Heart left ventricle (tissue), 16 donors: ENCODE measurements at regions not wholly inside any gene's neighbourhood (a gene's known extent, or its start where the extent isn't known, plus 50 kb on each side); places are given as distances from the start of the nearest gene placed in this dataset.

Source experiments
- ATAC-seq, 4 donors: fragments of 200-7000 bp; cut with Tn5 transposase; one replicate each; pipeline ENCODE4 v1.9.1; 2020 to 2022; ENCODE audit warnings: moderate library complexity in 4 of 4, mild to moderate bottlenecking in 3 of 4, moderate number of reproducible peaks in 1 of 4
- DNase-seq, 5 donors: peaks; one replicate each; pipeline ENCODE4 v3.0.0-alpha.2; 2020
- H3K27ac ChIP-seq, 12 donors: fragments of 200-600 bp; sonication (generic) in 4 of 12; one replicate each; pipeline versions ENCODE4 v1.5.0 to v1.8.0; 2016 to 2022; ENCODE audit warnings: mild to moderate bottlenecking in 2 of 12
- H3K27me3 ChIP-seq, 9 donors: fragments of 200-600 bp; sonication (generic) in 2 of 9; one replicate each; pipeline versions ENCODE4 v1.5.1 to v1.8.0; 2016 to 2022; ENCODE audit warnings: mild to moderate bottlenecking in 3 of 9
- H3K36me3 ChIP-seq, 9 donors: fragments of 200-600 bp; sonication (generic) in 2 of 9; one replicate each; pipeline versions ENCODE4 v1.5.0 to v1.8.0; 2018 to 2022; ENCODE audit warnings: mild to moderate bottlenecking in 2 of 9
- H3K4me1 ChIP-seq, 12 donors: fragments of 200-600 bp; sonication (generic) in 4 of 12; one replicate each; pipeline versions ENCODE4 v1.5.0 to v1.8.0; 2016 to 2022; ENCODE audit warnings: mild to moderate bottlenecking in 3 of 12
- H3K4me3 ChIP-seq, 12 donors: fragments of 200-600 bp; sonication (generic) in 4 of 12; one replicate each; pipeline versions ENCODE4 v1.5.0 to v1.8.0; 2017 to 2022; ENCODE audit warnings: mild to moderate bottlenecking in 9 of 12, moderate library complexity in 4 of 12
- H3K9me3 ChIP-seq, 12 donors: fragments of 200-600 bp; sonication (generic) in 4 of 12; one replicate each; pipeline versions ENCODE4 v1.5.0 to v1.8.0; 2016 to 2022; ENCODE audit warnings: mild to moderate bottlenecking in 1 of 12
- POLR2A ChIP-seq, 2 donors: fragments of 450-650 bp; IDR thresholded peaks; one replicate each; pipeline ENCODE4 v1.6.1; 2017; ENCODE audit warnings: antibody characterized with exemption in 2 of 2, mild to moderate bottlenecking in 2 of 2, moderate library complexity in 2 of 2
- WGBS, 4 donors: extraction: QIAGEN DNeasy Blood & Tissue Kit in 2 of 4; methylation state at CpG; one replicate each; pipeline versions ENCODE4 v1.1.5 to v1.1.7; 2013 to 2018; 5-methylcytosine and 5-hydroxymethylcytosine counted together
- intact Hi-C, 10 donors: fragments of 100-400 bp; cut with DNase I; formaldehyde crosslinking; loops; one replicate each; pipeline versions ENCODE4 v1.11.1 to v1.14.2; 2022
- TF ChIP-seq, protein P1 (sequence below), 12 donors: fragments of 200-600 bp; sonication (generic) in 4 of 12; IDR thresholded peaks; one replicate each; pipeline versions ENCODE4 v1.5.0 to v1.8.0; 2018 to 2022; ENCODE audit warnings: antibody characterized with exemption in 12 of 12, mild to moderate bottlenecking in 5 of 12
- donor health status: ischemic (EF 13 %, LVEDD 7.1; RV severe dilation, severe dysfunction).
- donor health status: healthy with polysubstance abuse.
- donor health status: DM: no; HTN: yes; CAD: no.
- donor health status: DM: no; HTN: no; CAD: no.
- donor health status: ischemic (EF 25% LVEDD 6.9; RV normal size, moderate dysfunction).
- donor health status: ischemic (EF 25% LVEDD 5.7; RV mildly dilated, moderate dysfunction).
- donor health status: healthy.
- donor health status: DM: yes; HTN: yes; CAD: no.
- donor health status: ischemic (EF 35%, LVEDD 5.7; RV mildly dilated, moderate dysfunction).
- donor health status: nonischemic (EF 11% LVEDD 7.7; RV severe dilation, severe dysfunction).
- donor health status: DM: yes; HTN: yes; CAD: no.
- donor health status: PGD.
- donor health status: ischemic (EF 29% LVEDD 5.4; RV normal size, mild dysfunction).
- donor health status: nonischemic (EF 23%, LVEDD 6.1; RV moderate dilation, normal function).

DNA sequence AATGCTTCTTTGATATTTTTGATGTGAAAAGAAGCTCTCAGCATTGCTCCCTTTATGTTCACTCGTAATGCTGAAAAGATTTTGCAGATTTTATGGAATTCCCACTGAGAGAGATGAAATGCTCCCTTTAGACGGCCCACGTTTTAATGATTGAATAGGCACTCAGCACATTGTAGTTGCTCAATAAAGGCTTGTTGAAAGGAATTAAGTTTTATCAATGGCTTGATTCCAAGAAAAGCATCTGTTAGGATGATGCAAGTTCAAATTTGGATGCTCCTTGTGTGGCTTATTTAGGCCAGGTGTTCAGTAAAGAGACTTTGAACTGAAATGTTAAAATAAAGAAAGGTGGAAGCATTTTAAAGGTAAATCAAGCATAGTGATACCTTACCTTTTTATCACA lies 725.1 kb downstream of the EPHA4 start:
- intact Hi-C loops, result no loop called here
- Histone ChIP-seq H3K9me3 (no peaks in the 10 kb centered on the region), H3K27me3 (no peaks in the 10 kb centered on the region), H3K4me3 (no peak overlapping the region), H3K27ac (no peak overlapping the region), H3K36me3 (no peaks in the 10 kb centered on the region), H3K4me1 (no peaks in the 10 kb centered on the region)
- no peak for TF ChIP-seq POLR2A (IDR thresholded peaks at IDR 0.05)
- TF ChIP-seq, protein P1, sequence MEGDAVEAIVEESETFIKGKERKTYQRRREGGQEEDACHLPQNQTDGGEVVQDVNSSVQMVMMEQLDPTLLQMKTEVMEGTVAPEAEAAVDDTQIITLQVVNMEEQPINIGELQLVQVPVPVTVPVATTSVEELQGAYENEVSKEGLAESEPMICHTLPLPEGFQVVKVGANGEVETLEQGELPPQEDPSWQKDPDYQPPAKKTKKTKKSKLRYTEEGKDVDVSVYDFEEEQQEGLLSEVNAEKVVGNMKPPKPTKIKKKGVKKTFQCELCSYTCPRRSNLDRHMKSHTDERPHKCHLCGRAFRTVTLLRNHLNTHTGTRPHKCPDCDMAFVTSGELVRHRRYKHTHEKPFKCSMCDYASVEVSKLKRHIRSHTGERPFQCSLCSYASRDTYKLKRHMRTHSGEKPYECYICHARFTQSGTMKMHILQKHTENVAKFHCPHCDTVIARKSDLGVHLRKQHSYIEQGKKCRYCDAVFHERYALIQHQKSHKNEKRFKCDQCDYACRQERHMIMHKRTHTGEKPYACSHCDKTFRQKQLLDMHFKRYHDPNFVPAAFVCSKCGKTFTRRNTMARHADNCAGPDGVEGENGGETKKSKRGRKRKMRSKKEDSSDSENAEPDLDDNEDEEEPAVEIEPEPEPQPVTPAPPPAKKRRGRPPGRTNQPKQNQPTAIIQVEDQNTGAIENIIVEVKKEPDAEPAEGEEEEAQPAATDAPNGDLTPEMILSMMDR (IDR thresholded peaks at IDR 0.05), result no peak
- WGBS, 4 donors, result 72 to 88% (median 76%) methylated on average over 3 of the region's 3 CpGs
- no peak for ATAC-seq
- no peak for DNase-seq

DNA sequence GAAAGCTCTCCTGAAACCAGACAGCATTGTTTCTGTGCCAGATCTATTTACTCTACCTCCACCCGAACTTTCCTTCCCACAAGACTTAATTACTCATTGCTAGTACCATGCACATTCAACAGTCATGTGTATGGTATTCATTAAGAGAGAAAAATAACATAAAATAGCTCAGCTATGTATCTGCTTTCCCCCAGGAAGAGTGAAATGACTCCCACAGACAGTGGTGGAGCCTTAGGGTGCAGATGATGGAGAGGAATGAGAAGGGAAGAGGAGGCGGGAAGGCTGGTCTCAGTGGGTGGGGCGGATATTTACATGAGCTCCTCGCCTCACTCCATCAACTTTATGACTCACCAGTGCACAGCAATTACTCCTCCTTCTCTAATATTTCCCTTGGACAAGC lies 724.5 kb downstream of the EPHA4 start:
- no peaks in the 10 kb centered on the region for H3K4me1 ChIP-seq
- no peak for TF ChIP-seq POLR2A (IDR thresholded peaks at IDR 0.05)
- TF ChIP-seq, protein P1 (IDR thresholded peaks at IDR 0.05), result no peak

DNA sequence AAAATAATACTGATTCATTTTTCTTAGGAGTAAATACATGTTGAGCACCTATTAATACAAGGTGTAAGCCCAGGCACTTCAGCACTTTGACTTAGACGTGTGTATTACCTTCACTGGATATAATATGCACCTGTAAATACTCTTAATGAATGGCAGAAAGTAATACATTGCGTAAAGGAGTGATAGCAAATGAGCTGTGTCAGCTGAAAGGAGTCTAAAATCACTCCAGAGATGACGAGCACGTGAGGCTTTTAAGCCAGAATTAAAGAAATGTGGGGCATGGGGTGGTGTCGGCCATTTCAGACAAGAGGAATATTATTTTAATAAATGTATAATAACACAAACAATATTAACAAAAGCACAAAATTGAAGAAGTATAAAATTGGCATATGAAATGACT lies 722.7 kb downstream of the EPHA4 start:
- H3K36me3 ChIP-seq, result no peaks in the 10 kb centered on the region
- H3K27me3 ChIP-seq, result no peaks in the 10 kb centered on the region
- H3K27ac ChIP-seq, result no peak overlapping the region
- WGBS, 4 donors, result 92 to 97% (median 95%) methylated on average over 5 of the region's 5 CpGs
- ATAC-seq (no peak), DNase-seq (no peak)
- no peak for TF ChIP-seq POLR2A (IDR thresholded peaks at IDR 0.05)
- TF ChIP-seq, protein P1 (IDR thresholded peaks at IDR 0.05), result no peak
- H3K9me3 ChIP-seq, result no peaks in the 10 kb centered on the region
- no peaks in the 10 kb centered on the region for H3K4me1 ChIP-seq
- intact Hi-C loops, result no loop called here
- no peak overlapping the region for H3K4me3 ChIP-seq

More for the DNA sequence above, 724.5 kb downstream of the EPHA4 start:
- DNase-seq, result no peak
- 72 to 90% (median 79%) methylated on average over 4 of the region's 4 CpGs for WGBS, 4 donors
- no peaks in the 10 kb centered on the region for H3K36me3 ChIP-seq
- no peak overlapping the region for H3K4me3 ChIP-seq
- intact Hi-C loops, result no loop called here
- H3K9me3 ChIP-seq, result no peaks in the 10 kb centered on the region
- ATAC-seq, result peak in 1 of 4 donors; percentile 52
- no peak overlapping the region for H3K27ac ChIP-seq
- no peaks in the 10 kb centered on the region for H3K27me3 ChIP-seq

DNA sequence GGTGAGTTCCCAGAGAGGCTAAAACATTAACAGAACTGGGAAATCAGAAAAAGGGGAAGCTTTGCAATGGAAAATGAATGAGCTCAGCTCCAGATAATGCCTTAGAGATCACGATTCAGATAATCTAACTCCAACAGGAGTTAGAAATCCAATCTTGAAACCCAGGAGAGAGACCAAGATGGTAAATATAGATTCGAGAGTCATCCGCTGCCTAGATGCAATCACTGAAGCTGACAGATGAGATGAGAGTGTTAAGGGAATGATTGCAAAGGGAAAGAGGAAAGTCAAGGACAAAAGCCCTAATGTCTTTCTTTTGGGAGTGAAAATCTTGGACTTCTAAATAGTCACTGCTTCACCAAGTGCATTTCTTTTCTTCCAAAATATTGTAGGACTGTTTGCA lies 722.0 kb downstream of the EPHA4 start:
- H3K9me3 ChIP-seq, result no peaks in the 10 kb centered on the region
- 79 to 85% (median 82%) methylated on average over 3 of the region's 3 CpGs for WGBS, 4 donors

More for the DNA sequence above, 722.0 kb downstream of the EPHA4 start:
- Histone ChIP-seq H3K27me3 (no peaks in the 10 kb centered on the region), H3K4me3 (no peak overlapping the region), H3K27ac (no peak overlapping the region), H3K4me1 (peaks cover 0 to 4% (median under 1%) of the 10 kb centered on the region in 12 donors), H3K36me3 (no peaks in the 10 kb centered on the region)
- ATAC-seq, result no peak
- TF ChIP-seq POLR2A (IDR thresholded peaks at IDR 0.05), result no peak
- TF ChIP-seq, protein P1 (IDR thresholded peaks at IDR 0.05), result no peak
- intact Hi-C loops, result loop anchor here in 1 of 10 donors (10.0 kb wide), 1 partner anchor 155 kb away; no protein-coding TSS in a partner anchor
- no peak for DNase-seq
